HG02884 (cell line): ENCODE measurements at regions not wholly inside any gene's neighbourhood (a gene's known extent, or its start where the extent isn't known, plus 50 kb on each side); places are given as distances from the start of the nearest gene placed in this dataset.
"Not testable (repeated sequence)": the region's sequence is repeated elsewhere in the genome, so short reads cannot be mapped to it uniquely, and the experiment has no call there.

ENCODE experiments used
- ATAC-seq: cut with Tn5 transposase; IDR thresholded peaks from one replicate; pipeline ENCODE4 v1.9.1; 2021; ENCODE audit warnings: mild to moderate bottlenecking, moderate library complexity; ENCODE audit not compliant: unreplicated experiment

DNA sequence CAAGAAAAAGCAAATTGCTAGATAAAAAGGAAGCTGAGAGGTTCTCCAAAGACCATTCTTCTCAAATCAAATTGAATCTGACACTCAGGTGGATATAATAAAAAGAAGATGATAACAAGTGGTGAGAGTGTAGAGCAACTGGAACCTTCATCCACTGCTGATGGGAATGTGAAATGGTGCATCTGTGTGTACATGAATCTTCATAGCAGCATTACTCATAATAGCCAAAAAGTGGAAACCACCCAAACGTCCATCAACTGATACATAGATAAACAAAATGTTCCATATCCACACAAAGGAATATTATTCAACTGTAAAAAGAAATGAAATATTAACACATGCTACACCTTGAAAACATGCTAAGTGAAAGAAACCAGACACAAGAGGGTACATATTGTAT is 357.2 kb upstream of the EPHA4 start:
- ATAC-seq = no peak

DNA sequence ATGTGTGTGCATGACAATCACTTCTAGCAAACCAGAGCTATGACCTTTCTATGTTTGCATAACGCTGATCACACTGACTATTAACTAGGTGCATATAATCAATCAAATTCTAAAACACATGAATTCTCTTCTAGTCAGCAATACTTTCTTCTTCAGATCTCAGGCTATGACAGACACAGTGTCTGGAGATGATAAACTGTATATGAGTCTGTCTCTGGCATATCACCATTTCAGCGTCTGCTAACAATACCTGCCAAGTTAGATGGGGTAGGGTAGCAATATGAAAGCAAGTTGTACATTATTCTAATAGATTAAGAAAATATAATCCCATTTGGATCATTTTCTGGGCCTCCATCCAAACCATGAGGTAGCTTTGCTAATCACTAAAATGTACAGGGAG is 354.2 kb upstream of the EPHA4 start:
- ATAC-seq = no peak

DNA sequence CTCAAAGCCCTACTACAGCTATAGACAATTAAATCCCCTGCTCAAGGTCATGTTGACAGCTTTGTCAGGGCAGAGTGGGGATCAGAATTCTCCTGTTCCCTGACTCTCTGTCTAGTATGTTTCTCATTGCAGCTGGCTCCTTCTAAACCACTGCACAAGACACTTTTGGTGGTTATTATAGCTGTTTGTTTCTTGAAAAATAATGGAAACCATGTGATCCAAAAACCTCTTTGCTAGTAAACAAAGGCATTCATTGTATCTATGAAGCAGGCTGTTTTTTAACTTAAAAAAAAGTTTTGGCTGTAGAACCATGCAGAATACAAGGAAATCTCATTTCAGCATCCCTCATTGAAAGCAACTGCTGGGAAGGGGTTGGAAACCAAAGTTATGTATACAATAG is 352.5 kb upstream of the EPHA4 start:
- ATAC-seq = no peak

- ATAC-seq = no peak
Measured at GRCh38 chr2:221915926-221916325, 343.8 kb upstream of the EPHA4 start.

DNA sequence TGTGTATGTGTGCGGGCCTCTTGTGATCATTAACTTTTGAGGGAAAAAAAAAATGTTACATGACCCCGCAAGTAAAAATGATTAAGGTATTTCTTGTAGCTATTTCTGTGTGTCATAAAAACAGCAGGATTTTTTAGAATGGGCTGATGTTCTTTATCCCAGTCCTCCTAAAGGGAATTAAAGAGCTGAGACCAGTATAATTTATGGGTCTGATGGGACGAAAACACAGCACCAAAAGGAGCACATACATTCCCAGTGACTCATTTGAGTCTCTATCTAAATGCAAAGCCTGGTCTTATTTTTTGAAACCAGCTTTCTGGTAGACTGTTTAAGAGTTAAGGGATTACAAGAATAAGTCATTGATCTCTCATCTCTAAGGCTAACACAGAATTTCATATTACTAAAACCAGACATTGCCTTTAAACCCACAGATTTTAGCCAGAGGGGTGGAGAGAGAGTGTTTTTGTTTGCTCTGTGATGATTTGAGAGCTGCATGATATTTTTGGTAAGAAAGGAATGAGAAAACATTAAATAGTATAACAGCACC is 342.3 kb upstream of the EPHA4 start:
- ATAC-seq = no peak

DNA sequence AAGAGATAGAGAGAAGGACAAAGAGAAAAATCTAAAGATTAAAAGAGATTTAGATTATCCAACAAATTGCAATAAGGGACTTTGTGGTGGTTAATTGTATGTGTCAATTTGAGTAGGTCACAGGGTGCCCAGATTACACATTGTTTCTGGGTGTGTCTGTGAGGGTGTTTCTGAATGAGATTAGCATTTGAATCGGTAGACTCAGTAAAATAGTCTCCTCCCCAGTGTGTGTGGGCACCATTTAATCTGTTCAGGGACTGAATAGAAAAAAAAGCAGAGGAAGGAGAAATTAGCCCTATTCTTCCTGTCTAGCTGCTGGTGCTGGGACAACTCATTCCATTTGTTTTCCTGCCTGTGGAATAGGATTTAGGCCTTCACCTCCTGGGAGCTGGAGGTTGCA is 339.8 kb upstream of the EPHA4 start:
- no peak for ATAC-seq

DNA sequence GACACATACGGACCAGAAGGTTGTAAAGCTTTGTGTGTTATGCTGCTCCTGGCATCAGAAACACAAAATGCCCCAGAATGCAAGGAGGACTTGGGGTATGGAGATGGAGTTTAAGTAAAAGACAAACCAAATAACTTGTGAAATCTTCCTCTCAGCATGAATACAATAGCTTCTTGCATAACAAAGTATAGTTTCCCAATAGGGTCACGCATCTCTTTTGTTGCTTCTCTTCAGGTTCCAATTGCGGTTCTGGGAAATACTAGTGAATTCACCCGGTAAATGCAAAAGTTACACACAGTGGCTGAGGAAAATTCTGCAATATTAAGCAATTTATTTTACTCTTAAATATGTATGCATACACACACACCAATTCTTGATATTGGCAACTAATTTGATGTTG is 339.2 kb upstream of the EPHA4 start:
- no peak for ATAC-seq

DNA sequence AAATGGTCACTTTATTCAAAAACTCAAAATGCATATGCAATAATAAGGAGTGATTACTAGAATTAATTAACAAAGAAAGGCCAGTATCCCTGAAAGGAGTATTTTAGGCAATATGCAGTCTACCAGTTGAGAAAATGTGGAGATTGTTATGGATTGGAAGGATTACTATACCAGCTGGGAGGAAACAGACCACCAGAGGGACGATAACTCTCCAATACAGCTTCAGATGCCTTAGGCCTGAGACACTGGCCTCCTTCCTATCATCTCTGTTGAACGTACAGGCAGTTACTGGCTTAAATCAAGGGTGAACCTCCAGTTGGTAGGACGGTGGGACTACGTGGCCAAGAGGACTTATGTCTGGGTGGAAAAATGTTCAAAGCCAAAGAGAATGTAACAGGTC is 336.4 kb upstream of the EPHA4 start:
- no peak for ATAC-seq

DNA sequence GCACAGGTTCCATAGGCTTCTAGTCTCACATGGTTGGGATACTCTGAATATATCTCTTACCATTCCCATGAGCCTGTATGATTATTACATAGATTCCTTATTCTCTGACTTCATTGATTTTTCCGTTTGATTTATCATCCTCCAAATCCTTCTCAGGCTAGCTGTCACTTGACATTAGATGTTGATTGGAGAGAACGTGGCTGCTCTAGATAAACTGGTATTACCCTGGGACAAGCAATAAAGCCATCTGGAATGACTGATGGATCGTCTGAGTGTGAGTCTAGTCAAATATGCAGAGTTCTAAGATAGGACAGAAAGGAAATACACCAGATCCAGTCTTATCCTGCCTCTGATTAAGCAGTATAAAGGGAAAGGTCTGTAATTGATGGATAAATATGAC is 325.6 kb upstream of the EPHA4 start:
- no peak for ATAC-seq

DNA sequence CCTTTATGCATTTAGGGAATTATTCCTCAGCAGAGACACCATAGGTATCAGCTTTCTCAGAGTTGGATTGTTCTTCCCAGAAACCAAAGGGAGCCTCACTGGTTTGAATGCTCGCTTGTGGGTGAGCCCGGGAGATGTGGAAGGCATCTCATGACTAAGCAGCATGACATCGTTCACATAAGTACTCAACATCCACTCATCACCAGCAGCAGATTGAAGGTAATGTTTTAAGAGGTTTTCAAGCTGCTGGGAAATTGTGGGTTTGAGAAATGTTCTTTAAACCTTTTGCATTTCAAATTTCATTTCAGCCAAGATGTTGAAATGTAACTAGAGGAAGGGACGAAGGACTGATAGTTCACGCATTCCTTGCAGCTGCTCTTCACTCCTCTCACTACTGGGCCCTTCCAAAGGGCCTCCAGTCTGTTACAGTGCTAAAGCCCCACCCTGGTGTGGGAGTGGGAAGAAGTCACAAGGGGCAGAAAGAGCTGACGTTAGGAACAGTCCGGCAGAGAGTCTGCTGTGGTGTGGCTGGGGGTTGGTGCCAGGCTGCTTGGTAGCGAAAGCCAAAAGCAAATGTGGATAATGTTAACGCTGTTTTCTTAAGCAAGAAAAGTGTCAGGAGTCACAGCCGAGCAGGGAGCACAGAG is 324.5 kb upstream of the EPHA4 start:
- no peak for ATAC-seq

GRCh38 chr2:221895366-221896121 is 323.4 kb upstream of the EPHA4 start:
- ATAC-seq = no peak

- no peak for ATAC-seq
Measured at GRCh38 chr2:221893501-221893900, 321.4 kb upstream of the EPHA4 start.

DNA sequence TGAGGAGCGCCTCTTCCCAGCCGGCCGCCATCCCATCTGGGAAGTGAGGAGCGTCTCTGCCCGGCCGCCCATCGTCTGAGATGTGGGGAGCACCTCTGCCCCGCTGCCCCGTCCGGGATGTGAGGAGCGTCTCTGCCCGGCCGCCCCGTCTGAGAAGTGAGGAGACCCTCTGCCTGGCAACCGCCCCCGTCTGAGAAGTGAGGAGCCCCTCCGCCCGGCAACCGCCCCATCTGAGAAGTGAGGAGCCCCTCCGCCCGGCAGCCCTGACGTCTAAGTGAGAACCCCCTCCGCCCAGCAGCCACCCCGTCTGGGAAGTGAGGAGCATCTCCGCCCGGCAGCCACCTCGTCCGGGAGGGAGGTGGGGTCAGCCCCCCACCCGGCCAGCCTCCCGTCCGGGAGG is 319.9 kb upstream of the EPHA4 start:
- not testable (repeated sequence) for ATAC-seq

DNA sequence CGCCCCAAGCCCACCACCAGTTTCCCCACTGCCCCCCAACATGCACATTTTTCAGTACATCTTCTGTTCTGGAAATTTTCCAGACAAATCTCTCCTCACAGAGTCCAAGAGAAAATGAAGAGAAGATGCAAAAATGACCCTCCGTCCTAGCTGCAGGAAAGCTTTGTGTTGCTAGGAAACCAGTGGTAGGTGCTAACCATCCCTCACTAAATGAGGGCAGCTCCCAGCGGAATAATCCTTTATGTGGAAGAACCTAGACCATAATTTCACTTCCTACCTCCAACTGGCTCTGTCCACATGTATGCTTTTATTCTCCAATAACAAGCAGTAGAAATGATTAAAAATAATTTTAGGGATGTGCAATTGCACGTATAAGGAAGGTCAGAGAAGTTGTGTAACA is 311.9 kb upstream of the EPHA4 start:
- no peak for ATAC-seq

DNA sequence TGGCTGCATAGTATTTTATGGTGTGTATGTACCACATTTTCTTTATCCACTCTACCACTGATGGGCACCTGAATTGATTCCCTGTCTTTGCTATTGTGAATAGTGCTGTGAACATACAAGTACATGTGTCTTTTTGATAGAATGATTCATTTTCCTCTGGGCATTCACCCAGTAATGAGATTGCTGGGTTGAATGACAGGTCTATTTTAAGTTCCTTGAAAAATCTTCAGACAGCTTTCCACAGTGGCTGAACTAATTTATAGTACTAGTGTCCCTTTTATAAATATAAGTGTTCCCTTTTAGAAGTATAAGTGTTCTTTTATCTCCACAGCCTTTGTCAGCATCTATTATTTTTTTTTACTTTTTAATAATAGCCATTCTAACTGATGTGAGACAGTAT is 303.9 kb upstream of the EPHA4 start:
- no peak for ATAC-seq

- no peak for ATAC-seq
Measured at GRCh38 chr2:221874444-221874843, 302.3 kb upstream of the EPHA4 start.

- ATAC-seq = no peak
Measured at GRCh38 chr2:221857719-221858118, 285.6 kb upstream of the EPHA4 start.

GRCh38 chr2:221853297-221853696 is 281.2 kb upstream of the EPHA4 start:
- ATAC-seq = no peak

- no peak for ATAC-seq
Measured at GRCh38 chr2:221851531-221852045, 279.5 kb upstream of the EPHA4 start.

- no peak for ATAC-seq
Measured at GRCh38 chr2:221850076-221850475, 278.0 kb upstream of the EPHA4 start.

DNA sequence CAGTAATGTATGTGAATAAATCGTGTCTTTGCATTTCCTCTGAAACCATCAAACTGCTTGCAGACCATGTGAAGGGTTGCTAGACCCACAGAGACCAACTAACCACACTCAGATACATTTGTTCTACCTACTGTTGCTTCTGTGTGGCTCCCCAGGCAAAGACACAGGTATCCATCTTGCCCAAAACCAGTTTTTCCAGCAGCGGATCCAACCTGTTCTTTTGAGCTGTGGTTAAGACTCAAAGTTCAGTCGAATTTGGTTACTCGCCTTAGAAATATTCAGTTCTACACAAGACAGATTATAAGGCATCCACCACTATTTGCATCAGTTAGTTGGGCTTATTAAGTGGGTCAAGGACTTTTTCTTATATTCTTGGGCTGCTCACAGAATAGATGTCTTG is 276.2 kb upstream of the EPHA4 start:
- ATAC-seq = no peak

GRCh38 chr2:221845021-221845365 is 272.9 kb upstream of the EPHA4 start:
- no peak for ATAC-seq
